IPS-20b (cell line): ENCODE measurements at regions not wholly inside any gene's neighbourhood (a gene's known extent, or its start where the extent isn't known, plus 50 kb on each side); places are given as distances from the start of the nearest gene placed in this dataset.
"Not testable (repeated sequence)": the region's sequence is repeated elsewhere in the genome, so short reads cannot be mapped to it uniquely, and the experiment has no call there.

Source experiments
- H3K27ac ChIP-seq: one replicate; pipeline ENCODE4 v1.5.1; 2013; ENCODE audit warnings: low read length
- H3K27me3 ChIP-seq: 2 replicates; pipeline ENCODE4 v1.6.1; 2013; ENCODE audit warnings: mild to moderate bottlenecking, low read length, inconsistent platforms; ENCODE audit not compliant: insufficient read depth
- H3K36me3 ChIP-seq: 2 replicates; pipeline ENCODE4 v1.6.1; 2013; ENCODE audit warnings: low read depth, mild to moderate bottlenecking, inconsistent platforms, low read length, moderate library complexity; ENCODE audit not compliant: insufficient read depth
- H3K4me1 ChIP-seq: 2 replicates; pipeline ENCODE4 v1.6.1; 2013; ENCODE audit warnings: mild to moderate bottlenecking, control low read depth, inconsistent platforms, low read length, moderate library complexity; ENCODE audit not compliant: insufficient read depth
- H3K4me3 ChIP-seq: 2 replicates; pipeline ENCODE4 v1.5.1; 2013; ENCODE audit warnings: mild to moderate bottlenecking, low read length, inconsistent platforms
- H3K9ac ChIP-seq: 2 replicates; pipeline ENCODE4 v1.6.1; 2013; ENCODE audit warnings: low read depth, mild to moderate bottlenecking, inconsistent platforms, low read length, moderate library complexity
- H3K9me3 ChIP-seq: 2 replicates; pipeline ENCODE4 v1.6.1; 2013; ENCODE audit warnings: mild to moderate bottlenecking, low read depth, low read length, inconsistent platforms; ENCODE audit not compliant: insufficient read depth

GRCh38 chr1:232579958-232580941 lies 49.7 kb downstream of the SIPA1L2 start:
- Histone ChIP-seq H3K27me3 (no peaks in the 10 kb centered on the region), H3K36me3 (no peaks in the 10 kb centered on the region), H3K9me3 (no peaks in the 10 kb centered on the region), H3K27ac (no peak overlapping the region), H3K4me1 (peaks cover 45% of the 10 kb centered on the region), H3K9ac (no peak overlapping the region), H3K4me3 (no peak overlapping the region)

GRCh38 chr1:232579466-232579865 lies 50.5 kb downstream of the SIPA1L2 start:
- Histone ChIP-seq H3K9ac (no peak overlapping the region), H3K36me3 (no peaks in the 10 kb centered on the region), H3K27me3 (no peaks in the 10 kb centered on the region), H3K4me1 (peaks cover 49% of the 10 kb centered on the region), H3K9me3 (no peaks in the 10 kb centered on the region), H3K4me3 (no peak overlapping the region), H3K27ac (no peak overlapping the region)

GRCh38 chr1:232578651-232579195 lies 51.2 kb downstream of the SIPA1L2 start:
- H3K9me3 ChIP-seq = no peaks in the 10 kb centered on the region
- H3K36me3 ChIP-seq = no peaks in the 10 kb centered on the region
- H3K4me1 ChIP-seq = peaks cover 54% of the 10 kb centered on the region
- no peaks in the 10 kb centered on the region for H3K27me3 ChIP-seq
- no peak overlapping the region for H3K4me3 ChIP-seq
- no peak overlapping the region for H3K27ac ChIP-seq
- H3K9ac ChIP-seq = no peak overlapping the region

- no peak overlapping the region for H3K9ac ChIP-seq
- H3K27ac ChIP-seq = no peak overlapping the region
- peaks cover 55% of the 10 kb centered on the region for H3K4me1 ChIP-seq
- no peaks in the 10 kb centered on the region for H3K27me3 ChIP-seq
- H3K9me3 ChIP-seq = no peaks in the 10 kb centered on the region
- H3K36me3 ChIP-seq = no peaks in the 10 kb centered on the region
- H3K4me3 ChIP-seq = no peak overlapping the region
Measured at GRCh38 chr1:232577772-232578171, 52.2 kb downstream of the SIPA1L2 start.

- H3K36me3 ChIP-seq = no peaks in the 10 kb centered on the region
- H3K27ac ChIP-seq = no peak overlapping the region
Measured at GRCh38 chr1:232576537-232576936, 53.4 kb downstream of the SIPA1L2 start.

GRCh38 chr1:232575763-232576040 lies 54.2 kb downstream of the SIPA1L2 start:
- Histone ChIP-seq H3K9ac (no peak overlapping the region), H3K9me3 (no peaks in the 10 kb centered on the region), H3K4me1 (peaks cover 50% of the 10 kb centered on the region), H3K27me3 (no peaks in the 10 kb centered on the region), H3K27ac (no peak overlapping the region), H3K4me3 (no peak overlapping the region), H3K36me3 (no peaks in the 10 kb centered on the region)

More at GRCh38 chr1:232576537-232576936, 53.4 kb downstream of the SIPA1L2 start:
- H3K27me3 ChIP-seq = no peaks in the 10 kb centered on the region
- peaks cover 54% of the 10 kb centered on the region for H3K4me1 ChIP-seq
- H3K9me3 ChIP-seq = no peaks in the 10 kb centered on the region
- H3K9ac ChIP-seq = no peak overlapping the region
- H3K4me3 ChIP-seq = no peak overlapping the region

GRCh38 chr1:232574889-232575762 lies 54.8 kb downstream of the SIPA1L2 start:
- Histone ChIP-seq H3K27me3 (no peaks in the 10 kb centered on the region), H3K9ac (no peak overlapping the region), H3K27ac (no peak overlapping the region), H3K9me3 (no peaks in the 10 kb centered on the region), H3K36me3 (no peaks in the 10 kb centered on the region), H3K4me3 (no peak overlapping the region), H3K4me1 (peaks cover 49% of the 10 kb centered on the region)

- Histone ChIP-seq H3K9me3 (no peaks in the 10 kb centered on the region), H3K4me1 (peaks cover 43% of the 10 kb centered on the region)
Measured at GRCh38 chr1:232574077-232574476, 55.9 kb downstream of the SIPA1L2 start.

GRCh38 chr1:232571523-232571922 lies 58.4 kb downstream of the SIPA1L2 start:
- no peaks in the 10 kb centered on the region for H3K36me3 ChIP-seq
- no peak overlapping the region for H3K4me3 ChIP-seq
- H3K27me3 ChIP-seq = no peaks in the 10 kb centered on the region
- peaks cover 19% of the 10 kb centered on the region for H3K4me1 ChIP-seq
- H3K9ac ChIP-seq = no peak overlapping the region
- H3K27ac ChIP-seq = no peak overlapping the region
- no peaks in the 10 kb centered on the region for H3K9me3 ChIP-seq

More at GRCh38 chr1:232574077-232574476, 55.9 kb downstream of the SIPA1L2 start:
- Histone ChIP-seq H3K27ac (no peak overlapping the region), H3K9ac (no peak overlapping the region), H3K27me3 (no peaks in the 10 kb centered on the region), H3K36me3 (no peaks in the 10 kb centered on the region), H3K4me3 (no peak overlapping the region)

GRCh38 chr1:232570007-232570406 lies 59.9 kb downstream of the SIPA1L2 start:
- no peak overlapping the region for H3K27ac ChIP-seq
- H3K4me1 ChIP-seq = peaks cover 24% of the 10 kb centered on the region

GRCh38 chr1:232569554-232569921 lies 60.4 kb downstream of the SIPA1L2 start:
- H3K9me3 ChIP-seq, H3K9ac ChIP-seq, H3K27me3 ChIP-seq, H3K4me3 ChIP-seq, H3K27ac ChIP-seq, H3K36me3 ChIP-seq: not testable (repeated sequence)
- peaks cover 22% of the 10 kb centered on the region for H3K4me1 ChIP-seq

More at GRCh38 chr1:232570007-232570406, 59.9 kb downstream of the SIPA1L2 start:
- H3K9me3 ChIP-seq = no peaks in the 10 kb centered on the region
- no peaks in the 10 kb centered on the region for H3K27me3 ChIP-seq
- no peaks in the 10 kb centered on the region for H3K36me3 ChIP-seq
- H3K9ac ChIP-seq = no peak overlapping the region
- no peak overlapping the region for H3K4me3 ChIP-seq
